HL-60 (cell line): ENCODE measurements at regions not wholly inside any gene's neighbourhood (a gene's known extent, or its start where the extent isn't known, plus 50 kb on each side); places are given as distances from the start of the nearest gene placed in this dataset.

ENCODE experiments used
- DNase-seq, 2 experiments: peaks; one replicate each; pipeline ENCODE4 v3.0.0-alpha.2; 2010 to 2020; ENCODE audit warnings: low read depth in 1 of 2, low spot score in 1 of 2
- H3K27ac ChIP-seq: fragments of 250-450 bp; sonication (Bioruptor Pico); replicated peaks from 2 replicates; pipeline ENCODE4 v1.5.1; 2020; ENCODE audit warnings: mild to moderate bottlenecking, moderate library complexity
- H3K27me3 ChIP-seq: fragments of 250-450 bp; sonication (Bioruptor Pico); 2 replicates; pipeline ENCODE4 v1.5.1; 2021; ENCODE audit warnings: mild to moderate bottlenecking, moderate library complexity; ENCODE audit not compliant: insufficient read depth, poor library complexity, severe bottlenecking
- H3K4me3 ChIP-seq: replicated peaks from 2 replicates; pipeline ENCODE4 v1.5.1; 2011; ENCODE audit warnings: mild to moderate bottlenecking, control low read depth, low read length; ENCODE audit not compliant: insufficient read depth
- CTCF ChIP-seq: IDR thresholded peaks from one replicate; pipeline ENCODE4 v1.5.1; 2011; ENCODE audit warnings: low read length, control low read depth, inconsistent platforms; ENCODE audit not compliant: insufficient read depth
- GABPA ChIP-seq: IDR thresholded peaks from 2 replicates; pipeline ENCODE4 v1.6.1; 2012; ENCODE audit warnings: low read depth
- POLR2AphosphoS5 ChIP-seq: IDR thresholded peaks from 2 replicates; pipeline ENCODE4 v1.6.1; 2012; ENCODE audit warnings: low read depth
- REST ChIP-seq: IDR thresholded peaks from 2 replicates; pipeline ENCODE4 v1.6.1; 2012; ENCODE audit warnings: low read depth; ENCODE audit not compliant: insufficient replicate concordance
- SPI1 ChIP-seq: IDR thresholded peaks from 2 replicates; pipeline ENCODE4 v1.6.1; 2012; ENCODE audit warnings: low read depth, mild to moderate bottlenecking, borderline replicate concordance

DNA sequence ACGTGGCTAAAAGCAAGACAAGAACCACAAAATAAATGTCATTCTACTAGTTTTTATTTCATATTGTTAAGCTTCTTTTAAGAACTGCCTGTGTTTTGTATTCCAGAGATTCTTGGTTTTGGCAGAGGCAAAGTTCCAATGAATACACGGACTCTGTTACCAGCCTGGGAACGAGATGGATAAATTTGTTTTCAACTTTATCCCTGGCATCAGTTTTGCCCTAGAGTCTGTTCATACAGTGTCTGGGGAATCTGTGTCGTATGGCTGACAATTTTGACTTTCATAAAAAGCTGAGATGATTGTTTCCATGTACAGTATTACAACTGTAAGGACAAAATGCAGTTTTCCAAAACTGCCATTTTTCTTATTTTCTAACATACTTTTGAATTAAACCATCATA, 327.6 kb downstream of the TBC1D4 start:
- Histone ChIP-seq H3K27ac (no peak overlapping the region), H3K27me3 (no peaks in the 10 kb centered on the region), H3K4me3 (no peak overlapping the region)
- DNase-seq: no peak
- TF ChIP-seq GABPA: no peak
- TF ChIP-seq REST: no peak
- TF ChIP-seq CTCF: no peak
- TF ChIP-seq SPI1: no peak
- TF ChIP-seq POLR2AphosphoS5: no peak

GRCh38 chr13:75153834-75154233, 328.1 kb downstream of the TBC1D4 start:
- TF ChIP-seq POLR2AphosphoS5: no peak
- TF ChIP-seq REST: no peak
- TF ChIP-seq CTCF: no peak
- no peak for TF ChIP-seq SPI1
- TF ChIP-seq GABPA: no peak

GRCh38 chr13:75153386-75153785, 328.6 kb downstream of the TBC1D4 start:
- no peak overlapping the region for H3K4me3 ChIP-seq
- no peaks in the 10 kb centered on the region for H3K27me3 ChIP-seq
- DNase-seq: peak in 1 of 2 experiments; percentile 32
- H3K27ac ChIP-seq: no peak overlapping the region
- TF ChIP-seq CTCF: no peak
- TF ChIP-seq GABPA: no peak
- no peak for TF ChIP-seq SPI1
- TF ChIP-seq POLR2AphosphoS5: no peak

More at GRCh38 chr13:75153834-75154233, 328.1 kb downstream of the TBC1D4 start:
- no peak overlapping the region for H3K4me3 ChIP-seq
- no peak overlapping the region for H3K27ac ChIP-seq
- peak in 1 of 2 experiments; percentile 53 for DNase-seq
- no peaks in the 10 kb centered on the region for H3K27me3 ChIP-seq

- no peak for TF ChIP-seq REST
- no peak for TF ChIP-seq SPI1
- no peak for TF ChIP-seq POLR2AphosphoS5
- TF ChIP-seq CTCF: no peak
- no peak for TF ChIP-seq GABPA
- Histone ChIP-seq H3K4me3 (no peak overlapping the region), H3K27ac (no peak overlapping the region), H3K27me3 (no peaks in the 10 kb centered on the region)
- no peak for DNase-seq
Measured at GRCh38 chr13:75151081-75151643, 330.8 kb downstream of the TBC1D4 start.
